Prostate gland (tissue), 2 donors: ENCODE measurements at regions not wholly inside any gene's neighbourhood (a gene's known extent, or its start where the extent isn't known, plus 50 kb on each side); places are given as distances from the start of the nearest gene placed in this dataset.
A peak's percentile ranks its signal among the peaks of the same experiment; 100 is the strongest.

Experiments used
- DNase-seq: peaks from one replicate; pipeline ENCODE4 v3.0.0-alpha.2; 2019; ENCODE audit warnings: low spot score
- H3K27ac ChIP-seq, 2 donors: fragments of 200-600 bp; sonication (generic); 2 replicates each; pipeline ENCODE4 v1.5.1; 2017 to 2019
- H3K27me3 ChIP-seq: fragments of 200-600 bp; sonication (generic); replicated peaks from 2 replicates; pipeline ENCODE4 v1.5.1; 2019; ENCODE audit not compliant: insufficient read depth
- H3K36me3 ChIP-seq, 2 donors: fragments of 200-600 bp; sonication (generic); 1 replicate in 1 of 2; 2 replicates in 1 of 2; pipeline versions ENCODE4 v1.5.1 to v1.8.1; 2017 to 2019
- H3K4me1 ChIP-seq: fragments of 200-600 bp; sonication (generic); replicated peaks from 2 replicates; pipeline ENCODE4 v1.5.1; 2019
- H3K4me3 ChIP-seq, 2 donors: fragments of 200-600 bp; sonication (generic); 2 replicates each; pipeline ENCODE4 v1.5.1; 2017 to 2019
- H3K9me3 ChIP-seq: fragments of 200-600 bp; sonication (generic); 2 replicates; pipeline ENCODE4 v1.5.1; 2017
- POLR2A ChIP-seq: fragments of 450-650 bp; IDR thresholded peaks from one replicate; pipeline ENCODE4 v1.6.1; 2016; ENCODE audit warnings: antibody characterized with exemption, mild to moderate bottlenecking
- POLR2AphosphoS5 ChIP-seq: sonication (generic); formaldehyde crosslinking; IDR thresholded peaks from one replicate; pipeline ENCODE4 v1.6.1; 2017; ENCODE audit warnings: antibody characterized with exemption
- WGBS: methylation state at CpG from one replicate; pipeline ENCODE4 v1.1.5; 2018; 5-methylcytosine and 5-hydroxymethylcytosine counted together
- intact Hi-C: fragments of 100-400 bp; cut with DNase I; formaldehyde crosslinking; loops from one replicate; pipeline ENCODE4 v1.14.2; 2022
- TF ChIP-seq, protein P1 (sequence below), 4 experiments: fragments of 200-600 bp in 2 of 4; fragments of 450-650 bp in 2 of 4; sonication (generic) in 2 of 4; IDR thresholded peaks; 1 replicate in 3 of 4; 2 replicates in 1 of 4; pipeline ENCODE4 v1.5.1; 2016 to 2019; ENCODE audit warnings: antibody characterized with exemption in 4 of 4, mild to moderate bottlenecking in 2 of 4, moderate library complexity in 2 of 4

DNA sequence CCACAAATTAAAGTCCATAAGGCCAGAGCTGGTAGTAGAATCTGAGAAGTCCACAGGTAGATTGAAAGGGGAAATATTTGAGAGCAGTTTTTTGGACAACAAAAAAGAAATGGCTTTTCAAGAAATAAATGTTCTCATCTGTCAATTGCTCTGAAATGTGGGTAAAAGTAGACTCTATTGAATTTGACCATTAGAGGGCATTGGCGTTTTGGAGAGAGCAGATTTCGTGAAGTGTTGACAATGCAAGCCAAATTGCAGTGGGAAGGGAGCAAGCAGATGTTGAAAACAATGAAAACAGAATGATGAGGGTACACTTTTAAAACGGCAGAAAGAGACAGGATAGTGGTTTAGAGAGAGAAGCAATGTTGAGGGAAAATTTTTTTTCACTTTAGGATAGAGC, 149.1 kb upstream of the FAM83B start:
- DNase-seq, result no peak
- whole genome bisulfite sequencing, result 23% methylated on average over 3 of the region's 3 CpGs
- no peaks in the 10 kb centered on the region for H3K4me1 ChIP-seq
- H3K36me3 ChIP-seq, result no peaks in the 10 kb centered on the region
- H3K4me3 ChIP-seq, result no peak overlapping the region
- TF ChIP-seq POLR2A, result no peak
- TF ChIP-seq, protein P1, sequence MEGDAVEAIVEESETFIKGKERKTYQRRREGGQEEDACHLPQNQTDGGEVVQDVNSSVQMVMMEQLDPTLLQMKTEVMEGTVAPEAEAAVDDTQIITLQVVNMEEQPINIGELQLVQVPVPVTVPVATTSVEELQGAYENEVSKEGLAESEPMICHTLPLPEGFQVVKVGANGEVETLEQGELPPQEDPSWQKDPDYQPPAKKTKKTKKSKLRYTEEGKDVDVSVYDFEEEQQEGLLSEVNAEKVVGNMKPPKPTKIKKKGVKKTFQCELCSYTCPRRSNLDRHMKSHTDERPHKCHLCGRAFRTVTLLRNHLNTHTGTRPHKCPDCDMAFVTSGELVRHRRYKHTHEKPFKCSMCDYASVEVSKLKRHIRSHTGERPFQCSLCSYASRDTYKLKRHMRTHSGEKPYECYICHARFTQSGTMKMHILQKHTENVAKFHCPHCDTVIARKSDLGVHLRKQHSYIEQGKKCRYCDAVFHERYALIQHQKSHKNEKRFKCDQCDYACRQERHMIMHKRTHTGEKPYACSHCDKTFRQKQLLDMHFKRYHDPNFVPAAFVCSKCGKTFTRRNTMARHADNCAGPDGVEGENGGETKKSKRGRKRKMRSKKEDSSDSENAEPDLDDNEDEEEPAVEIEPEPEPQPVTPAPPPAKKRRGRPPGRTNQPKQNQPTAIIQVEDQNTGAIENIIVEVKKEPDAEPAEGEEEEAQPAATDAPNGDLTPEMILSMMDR (IDR thresholded peaks at IDR 0.05), result peak in 1 of 4 experiments; percentile 19
- H3K9me3 ChIP-seq, result no peaks in the 10 kb centered on the region
- no peak overlapping the region for H3K27ac ChIP-seq
- H3K27me3 ChIP-seq, result no peaks in the 10 kb centered on the region
- intact Hi-C loops, result no loop called here

DNA sequence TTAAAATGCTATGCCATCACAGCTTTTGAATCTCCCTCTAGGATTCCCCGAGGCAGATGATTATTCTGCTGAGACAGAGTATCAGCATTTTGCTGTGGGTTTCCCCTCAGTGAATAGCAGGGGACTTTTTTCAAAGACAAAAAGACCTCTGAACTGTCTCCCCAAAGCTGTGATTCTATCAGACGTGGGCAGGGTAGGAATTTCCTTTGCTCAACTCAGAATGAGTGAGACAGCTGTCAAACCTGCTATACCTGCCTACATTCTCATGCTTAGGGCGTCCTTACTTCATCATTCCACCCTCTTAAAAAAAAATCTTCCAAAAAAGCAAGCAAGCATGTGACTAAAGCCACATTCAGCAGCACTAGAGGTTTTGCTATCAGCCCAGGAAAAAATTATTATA, 147.6 kb upstream of the FAM83B start:
- DNase-seq, result no peak
- H3K27ac ChIP-seq, result no peak overlapping the region
- WGBS, result 43% methylated on average over 3 of the region's 3 CpGs
- H3K36me3 ChIP-seq, result no peaks in the 10 kb centered on the region
- intact Hi-C loops, result no loop called here
- H3K4me3 ChIP-seq, result no peak overlapping the region
- H3K27me3 ChIP-seq, result no peaks in the 10 kb centered on the region
- no peaks in the 10 kb centered on the region for H3K9me3 ChIP-seq
- no peaks in the 10 kb centered on the region for H3K4me1 ChIP-seq
- TF ChIP-seq POLR2A (no peak), POLR2AphosphoS5 (no peak)
- TF ChIP-seq, protein P1 (IDR thresholded peaks at IDR 0.05), result no peak

DNA sequence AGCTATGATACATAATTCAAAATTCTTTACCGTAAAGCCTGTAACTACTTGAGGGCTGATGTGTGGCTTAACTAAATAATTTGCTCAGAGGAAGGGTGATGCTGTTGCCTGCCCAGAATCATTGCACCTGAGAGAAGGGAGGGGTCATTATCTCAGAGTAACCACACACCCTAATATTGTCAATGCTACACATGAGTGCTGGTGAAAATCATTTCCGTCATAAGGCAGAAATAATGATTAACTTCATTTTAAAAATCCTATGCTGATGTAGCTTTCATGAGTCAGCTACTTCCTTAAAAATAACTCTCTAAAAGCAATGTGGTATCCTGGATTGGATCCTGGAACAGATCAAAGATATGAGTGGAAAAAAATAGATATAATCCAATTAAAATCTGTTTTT, 146.4 kb upstream of the FAM83B start:
- no peaks in the 10 kb centered on the region for H3K36me3 ChIP-seq
- H3K27ac ChIP-seq, result no peak overlapping the region
- intact Hi-C loops, result no loop called here
- no peaks in the 10 kb centered on the region for H3K4me1 ChIP-seq
- no peak overlapping the region for H3K4me3 ChIP-seq
- 73% methylated on average over 2 of the region's 2 CpGs for WGBS
- no peaks in the 10 kb centered on the region for H3K27me3 ChIP-seq
- no peak for DNase-seq
- H3K9me3 ChIP-seq, result no peaks in the 10 kb centered on the region
- TF ChIP-seq, protein P1 (IDR thresholded peaks at IDR 0.05), result no peak
- TF ChIP-seq POLR2A, result no peak
- no peak for TF ChIP-seq POLR2AphosphoS5

DNA sequence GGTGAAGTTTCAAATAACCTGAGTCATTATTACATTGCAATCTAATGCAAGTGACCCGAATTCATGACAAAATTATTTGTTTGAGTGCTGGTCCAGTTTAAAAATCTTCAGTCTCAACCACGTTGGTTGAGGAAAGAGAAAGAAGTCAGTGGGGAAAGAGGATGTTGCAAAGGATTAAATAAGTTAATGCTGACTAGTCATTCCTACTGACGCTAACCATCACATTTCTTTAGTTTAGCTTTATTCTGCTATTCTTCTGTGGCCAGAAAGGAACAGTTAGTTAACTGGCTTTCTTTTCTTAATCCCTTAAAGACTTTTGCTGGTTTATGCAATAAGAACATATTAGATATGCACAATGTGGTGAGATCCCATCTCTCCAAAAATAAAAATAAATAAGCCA, 143.8 kb upstream of the FAM83B start:
- intact Hi-C loops, result no loop called here
- no peak overlapping the region for H3K27ac ChIP-seq
- no peak overlapping the region for H3K4me3 ChIP-seq
- no peaks in the 10 kb centered on the region for H3K27me3 ChIP-seq
- H3K36me3 ChIP-seq, result no peaks in the 10 kb centered on the region
- TF ChIP-seq POLR2AphosphoS5, result no peak
- TF ChIP-seq POLR2A, result no peak
- TF ChIP-seq, protein P1 (IDR thresholded peaks at IDR 0.05), result no peak
- no peaks in the 10 kb centered on the region for H3K4me1 ChIP-seq
- DNase-seq, result no peak
- H3K9me3 ChIP-seq, result no peaks in the 10 kb centered on the region
- 57% methylated on average over 3 of the region's 3 CpGs for WGBS

DNA sequence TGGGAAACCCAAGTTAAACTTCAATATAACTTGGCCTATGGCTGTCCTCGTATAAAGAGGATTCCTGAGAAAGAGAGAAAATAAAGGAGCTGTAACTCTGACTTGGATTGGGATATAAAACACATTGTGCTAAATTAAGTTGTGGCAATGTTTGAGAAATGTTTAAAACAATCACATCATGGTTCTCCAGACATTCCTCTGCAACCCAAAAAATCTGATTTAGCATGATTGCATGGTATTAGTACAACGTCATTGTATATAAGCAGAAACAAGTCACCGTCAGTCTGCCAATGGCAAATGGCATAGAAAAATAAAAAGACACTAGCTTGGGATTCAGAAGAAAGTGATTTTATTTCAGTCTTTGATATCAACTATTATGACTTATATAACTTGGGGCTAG, 140.2 kb upstream of the FAM83B start:
- H3K27ac ChIP-seq, result no peak overlapping the region
- intact Hi-C loops, result no loop called here
- H3K4me3 ChIP-seq, result no peak overlapping the region
- H3K4me1 ChIP-seq, result no peaks in the 10 kb centered on the region
- DNase-seq, result no peak
- H3K9me3 ChIP-seq, result no peaks in the 10 kb centered on the region
- no peaks in the 10 kb centered on the region for H3K36me3 ChIP-seq
- WGBS, result 71% methylated on average over 3 of the region's 3 CpGs
- no peaks in the 10 kb centered on the region for H3K27me3 ChIP-seq
- TF ChIP-seq POLR2A (no peak), POLR2AphosphoS5 (no peak)
- TF ChIP-seq, protein P1 (IDR thresholded peaks at IDR 0.05), result no peak
